Right renal pelvis (tissue), 4 donors: ENCODE measurements at regions not wholly inside any gene's neighbourhood (a gene's known extent, or its start where the extent isn't known, plus 50 kb on each side); places are given as distances from the start of the nearest gene placed in this dataset.
"Not testable (repeated sequence)": the region's sequence is repeated elsewhere in the genome, so short reads cannot be mapped to it uniquely, and the experiment has no call there.

ENCODE experiments used
- DNase-seq, 4 donors: peaks; one replicate each; pipeline ENCODE4 v3.0.0-alpha.2; 2013; ENCODE audit warnings: low read depth in 4 of 4, low spot score in 3 of 4, missing footprints in 1 of 4

- not testable (repeated sequence) for DNase-seq
Measured at GRCh38 chr17:21514567-21514966, 138.4 kb downstream of the KCNJ12 start.

GRCh38 chr17:21517538-21518293 lies 141.6 kb downstream of the KCNJ12 start:
- no peak for DNase-seq

DNA sequence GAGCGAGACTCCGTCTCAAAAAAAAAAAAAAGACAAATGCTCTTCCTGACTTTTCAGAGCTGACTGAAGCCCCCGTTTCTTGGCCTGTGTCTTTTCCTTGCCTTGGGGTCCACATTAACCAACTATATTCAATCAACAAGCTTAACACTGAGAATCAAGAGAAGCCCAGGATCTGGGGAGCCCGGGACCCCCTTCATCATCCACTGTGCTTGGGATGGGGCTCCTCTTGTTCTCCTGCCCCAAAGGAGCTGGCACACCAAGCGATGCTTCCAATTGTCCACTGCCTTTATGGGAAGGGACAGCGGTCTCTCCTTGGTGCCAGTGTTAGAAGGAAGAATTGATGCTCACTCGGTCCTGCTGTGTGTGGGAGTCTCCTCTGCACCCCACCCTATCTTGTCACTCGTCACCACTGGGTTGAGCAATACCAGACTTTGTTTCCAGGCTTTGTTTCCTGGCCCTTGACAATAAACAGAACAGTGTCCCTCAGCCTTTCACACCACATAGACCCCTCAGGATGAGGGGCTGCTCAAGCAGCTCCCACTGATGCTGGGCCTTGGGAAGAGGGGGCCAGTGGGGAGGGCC lies 146.7 kb downstream of the KCNJ12 start:
- DNase-seq: no peak

DNA sequence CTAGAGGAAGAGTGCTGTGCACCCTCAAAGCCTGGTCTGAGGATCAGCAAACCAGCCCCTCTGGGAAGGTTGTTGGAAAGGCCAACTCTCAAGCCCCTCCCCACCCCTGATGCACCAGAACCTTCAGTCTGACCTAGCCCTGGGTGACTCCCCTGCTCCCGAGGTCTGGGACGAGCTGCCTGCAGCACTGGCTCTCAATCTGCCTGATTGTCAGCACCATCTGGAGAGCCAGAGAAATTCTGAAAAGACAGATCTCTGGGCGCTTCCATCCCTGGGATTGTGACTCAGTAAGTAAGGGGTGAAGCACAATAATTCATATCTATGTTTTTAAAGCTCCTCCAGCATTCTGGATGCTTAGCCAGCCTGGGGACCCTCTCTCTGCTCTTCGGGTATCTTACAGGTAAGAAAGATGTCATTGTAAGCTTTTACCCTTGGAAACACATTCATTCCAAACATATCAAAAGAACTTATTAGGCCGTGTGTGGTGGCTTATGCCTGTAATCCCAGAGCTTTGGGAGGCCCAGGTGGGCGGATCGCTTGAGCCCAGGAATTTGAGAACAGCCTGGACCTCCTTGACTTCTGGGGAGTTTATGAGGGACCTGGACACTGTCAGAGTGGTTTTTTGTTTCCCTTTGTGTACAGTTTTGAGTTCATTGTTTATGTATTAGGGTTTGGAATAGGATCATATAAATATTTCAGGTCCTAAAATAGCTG lies 147.5 kb downstream of the KCNJ12 start:
- DNase-seq: no peak

- DNase-seq: no peak
Measured at GRCh38 chr17:21524211-21524591, 148.0 kb downstream of the KCNJ12 start.

DNA sequence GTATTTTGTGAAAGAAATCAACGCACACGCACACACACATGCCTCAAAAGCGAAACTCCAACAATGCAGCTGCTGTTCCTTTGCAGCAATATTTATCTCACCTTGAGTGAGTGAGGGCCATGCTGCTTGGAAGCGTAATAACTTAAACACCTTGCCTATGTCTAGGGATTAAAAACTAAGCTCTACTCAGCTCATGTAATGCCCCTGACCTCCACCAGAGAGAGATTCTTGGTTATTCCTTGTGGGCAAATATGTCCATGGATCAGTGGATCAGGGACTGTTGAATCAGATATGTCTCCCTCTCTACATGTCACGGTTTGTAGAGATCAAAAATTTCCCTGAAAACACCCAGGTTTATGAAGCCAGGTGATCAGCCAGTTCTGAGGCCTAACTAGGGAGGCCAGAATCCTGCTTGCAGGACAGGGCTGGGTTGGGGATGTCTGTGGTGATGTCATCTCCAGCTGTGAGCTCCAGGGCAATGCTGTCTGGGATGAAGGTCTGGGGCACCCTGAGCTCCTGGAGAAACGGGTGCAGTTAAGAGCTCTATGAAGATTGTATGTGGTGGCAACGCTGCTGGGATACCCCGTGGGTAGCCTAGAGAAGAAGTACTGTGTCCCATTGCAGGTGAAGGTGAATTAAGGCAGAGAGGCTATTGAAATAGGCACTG lies 149.4 kb downstream of the KCNJ12 start:
- no peak for DNase-seq

GRCh38 chr17:21528031-21528695 lies 152.0 kb downstream of the KCNJ12 start:
- DNase-seq: no peak

GRCh38 chr17:21530311-21530710 lies 154.2 kb downstream of the KCNJ12 start:
- DNase-seq: no peak

- DNase-seq: no peak
Measured at GRCh38 chr17:21530841-21531240, 154.7 kb downstream of the KCNJ12 start.

DNA sequence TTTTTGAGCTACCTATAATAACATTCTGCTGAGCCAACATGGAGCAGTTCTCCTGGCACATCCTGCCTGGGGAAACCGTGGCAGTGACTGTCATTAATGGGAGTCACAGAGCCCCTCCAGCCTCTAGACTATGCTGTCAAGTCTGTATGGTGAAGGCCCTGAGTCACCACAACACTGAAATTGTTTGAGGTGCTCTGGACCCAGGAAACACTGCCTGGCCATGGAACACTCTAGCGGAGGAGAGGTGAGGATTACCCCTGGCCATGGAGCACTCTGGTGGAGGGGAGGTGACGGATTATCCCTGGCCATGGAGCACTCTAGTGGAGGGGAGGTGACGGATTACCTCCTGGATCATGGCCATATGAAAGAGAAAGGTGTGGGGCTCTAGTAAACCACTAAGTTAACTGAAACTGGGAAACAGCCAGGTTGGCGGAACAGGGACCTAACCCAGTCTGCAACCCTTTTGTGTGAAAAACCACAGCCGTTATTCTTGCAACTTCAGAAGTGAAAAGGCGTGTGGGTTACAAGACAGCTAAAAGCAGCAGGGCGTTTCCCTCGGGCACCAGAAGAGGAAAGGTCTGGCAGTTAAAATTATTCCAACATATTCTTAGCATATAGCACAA lies 156.7 kb downstream of the KCNJ12 start:
- DNase-seq: no peak

DNA sequence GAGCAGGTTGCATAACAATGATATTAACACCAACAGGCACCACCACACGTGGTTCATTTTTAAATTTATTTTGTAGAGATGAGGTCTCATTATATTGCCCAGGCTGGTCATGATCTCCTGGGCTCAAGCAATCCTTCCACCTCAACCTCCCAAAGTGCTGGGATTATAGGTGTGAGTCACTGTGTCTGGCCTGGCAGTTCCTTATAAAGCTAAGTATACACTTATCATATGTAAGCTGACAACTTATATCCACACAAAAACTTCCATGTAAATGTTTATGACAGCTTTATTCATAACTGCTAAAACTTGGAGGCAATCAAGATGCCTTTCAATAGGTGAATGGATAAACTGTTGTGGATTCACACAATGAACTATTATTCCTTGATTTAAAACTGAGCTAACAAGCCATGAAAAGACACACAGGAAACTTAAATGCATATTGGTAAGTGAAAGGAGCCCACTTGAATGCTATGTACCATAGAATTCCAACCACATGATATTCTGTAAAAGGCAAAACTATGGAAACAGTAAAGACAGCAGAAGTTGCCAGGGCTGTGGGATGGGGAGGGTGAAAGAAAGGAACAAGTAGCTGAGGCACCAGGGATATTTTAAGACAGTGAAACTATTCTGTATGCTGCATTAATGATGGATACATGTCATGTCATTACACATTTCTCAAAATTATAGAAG lies 156.5 kb upstream of the KCNJ18 start:
- DNase-seq: no peak

- no peak for DNase-seq
Measured at GRCh38 chr17:21537302-21537701, 155.0 kb upstream of the KCNJ18 start.

DNA sequence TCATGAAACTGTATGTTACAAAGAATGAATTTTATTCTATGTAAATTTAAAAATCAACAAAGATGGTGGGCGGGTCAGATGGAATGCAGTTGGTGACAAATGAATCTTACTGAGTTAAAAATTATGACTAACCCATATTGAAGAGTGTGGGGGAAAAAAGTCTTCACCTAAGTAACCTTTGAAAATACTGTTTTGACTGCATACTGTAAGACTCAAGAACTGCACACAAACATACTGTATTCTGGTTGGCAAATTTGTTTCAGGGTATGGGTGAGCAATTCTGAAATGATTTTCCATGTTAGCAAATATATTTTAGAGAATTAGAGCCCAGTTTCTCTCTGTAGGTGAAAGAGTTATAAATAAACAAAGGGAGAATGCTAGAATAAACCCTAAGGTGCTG lies 153.7 kb upstream of the KCNJ18 start:
- no peak for DNase-seq

DNA sequence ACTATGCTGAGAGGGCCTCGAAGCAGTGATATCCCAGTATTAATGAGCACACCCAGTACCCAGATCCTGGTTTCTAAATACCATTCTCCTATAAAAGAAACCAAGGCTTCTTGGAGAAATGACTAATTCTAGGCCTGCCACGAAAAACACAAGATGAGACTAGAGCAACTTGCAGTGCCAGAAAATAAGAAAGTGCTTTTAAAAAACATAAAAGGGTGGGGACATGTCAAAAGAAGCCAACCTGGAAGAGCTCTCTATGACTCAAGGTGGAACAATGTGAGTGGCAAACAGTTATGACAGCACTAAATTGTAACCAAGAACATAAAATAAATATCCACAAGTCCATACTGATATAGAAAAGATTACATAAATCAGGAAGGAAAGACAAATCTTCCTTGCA lies 153.2 kb upstream of the KCNJ18 start:
- no peak for DNase-seq

DNA sequence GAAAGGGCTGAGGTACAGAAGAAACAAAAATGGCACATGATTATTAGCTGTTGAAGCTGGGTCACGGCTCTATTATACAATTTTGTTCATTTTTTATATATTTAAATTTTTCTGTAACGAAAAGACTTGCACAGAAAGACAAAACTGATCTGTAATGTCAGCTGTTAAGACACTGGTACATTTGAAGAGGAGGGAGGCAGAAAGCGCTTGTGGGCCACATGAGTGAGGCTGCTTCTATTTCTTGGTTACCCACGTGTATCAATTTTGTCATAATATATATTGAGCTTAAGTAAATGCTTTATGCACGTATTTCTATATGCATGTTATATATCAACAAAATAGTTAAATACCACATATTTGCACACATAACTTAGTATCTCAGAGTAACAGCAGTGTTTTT lies 151.8 kb upstream of the KCNJ18 start:
- DNase-seq: no peak

- DNase-seq: no peak
Measured at GRCh38 chr17:21542070-21542469, 150.3 kb upstream of the KCNJ18 start.

- DNase-seq: no peak
Measured at GRCh38 chr17:21542991-21543390, 149.3 kb upstream of the KCNJ18 start.

DNA sequence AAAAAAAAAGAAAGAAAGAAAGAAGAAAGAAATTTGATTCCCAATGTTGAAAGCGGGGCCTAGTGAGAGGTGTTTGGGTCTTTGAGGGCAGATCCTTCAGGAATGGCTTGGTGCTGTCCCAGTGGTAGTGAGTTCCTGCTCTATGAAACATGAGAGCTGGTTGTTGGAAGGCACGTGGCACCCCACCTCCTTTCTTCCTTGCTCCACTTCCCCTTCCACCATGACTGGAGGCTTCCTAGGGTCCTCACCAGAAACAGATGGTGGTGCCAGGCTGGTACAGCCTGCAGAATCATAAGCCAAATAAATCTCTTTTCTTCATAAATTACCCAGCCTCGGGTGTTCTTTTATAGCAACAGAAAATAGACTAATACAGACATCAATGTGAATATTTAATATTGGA lies 147.3 kb upstream of the KCNJ18 start:
- no peak for DNase-seq

GRCh38 chr17:21548236-21548635 lies 144.1 kb upstream of the KCNJ18 start:
- no peak for DNase-seq
